Keratinocyte (primary cell): ENCODE measurements at regions not wholly inside any gene's neighbourhood (a gene's known extent, or its start where the extent isn't known, plus 50 kb on each side); places are given as distances from the start of the nearest gene placed in this dataset.

ENCODE experiments used
- CTCF ChIP-seq, 3 experiments: IDR thresholded peaks in 1 of 3; conservative IDR thresholded peaks in 1 of 3; optimal IDR thresholded peaks in 1 of 3; 2 replicates in 2 of 3; 3 replicates in 1 of 3; pipeline versions ENCODE3 to v1.5.1; 2011; ENCODE audit warnings: low read length in 3 of 3, mild to moderate bottlenecking in 3 of 3, moderate library complexity in 2 of 3, control low read depth in 1 of 3, inconsistent platforms in 1 of 3; ENCODE audit not compliant: insufficient read depth in 2 of 3; ENCODE audit errors: extremely low read depth in 1 of 3
- EZH2 ChIP-seq: IDR thresholded peaks from one replicate; pipeline ENCODE4 v1.6.1; 2012; ENCODE audit warnings: inconsistent platforms, mild to moderate bottlenecking, low read length, moderate library complexity

GRCh38 chr6:18602931-18603330 lies 215.8 kb downstream of the RNF144B start:
- TF ChIP-seq CTCF (optimal IDR thresholded peaks at IDR 0.05 in 1 of 3, IDR thresholded peaks at IDR 0.05 in 1 of 3, conservative IDR thresholded peaks at IDR 0.05 in 1 of 3; ENCODE audit: extremely low read depth in 1 of 3, insufficient read depth in 2 of 3, low read length in 3 of 3) (no peak), EZH2 (no peak)
